PC-3 (cell line): ENCODE measurements at regions not wholly inside any gene's neighbourhood (a gene's known extent, or its start where the extent isn't known, plus 50 kb on each side); places are given as distances from the start of the nearest gene placed in this dataset.

Experiments
- ATAC-seq: fragments of 200-7000 bp; cut with Tn5 transposase; 2 replicates; pipeline ENCODE4 v1.9.1; 2020; ENCODE audit warnings: mild to moderate bottlenecking, moderate library complexity
- BruUV-seq: library from RNA; stranded (reverse); fragments of 400-500 nt; replicated peaks from 2 replicates; lab custom pipeline; 2021; lab: Mats Ljungman, UMichigan
- CTCF ChIA-PET: fragments of 300-600 bp; sonication (Branson Sonifier 250); formaldehyde crosslinking; loops from one replicate; lab custom pipeline; 2022; ENCODE audit warnings: antibody characterized with exemption; lab: Charles Lee
- POLR2A ChIA-PET: fragments of 300-600 bp; sonication (Branson Sonifier 250); formaldehyde crosslinking; loops from one replicate; lab custom pipeline; 2022; ENCODE audit warnings: antibody characterized with exemption; ENCODE audit not compliant: unreplicated experiment; lab: Charles Lee
- DNase-seq: peaks from one replicate; pipeline ENCODE4 v3.0.0-alpha.2; 2015
- H2AFZ ChIP-seq: fragments of 300-600 bp; sonication (generic); 2 replicates; pipeline ENCODE4 v1.6.0; 2016; ENCODE audit warnings: antibody characterized with exemption, low read length
- H3F3A ChIP-seq: fragments of 300-600 bp; sonication (generic); one replicate; pipeline ENCODE4 v1.6.0; 2017; ENCODE audit warnings: antibody characterized with exemption, low read length, control low read depth, mild to moderate bottlenecking; ENCODE audit not compliant: unreplicated experiment
- H3K27ac ChIP-seq: fragments of 300-600 bp; sonication (generic); 2 replicates; pipeline ENCODE4 v1.5.1; 2016; ENCODE audit warnings: mild to moderate bottlenecking, low read length
- H3K27me3 ChIP-seq: fragments of 300-600 bp; sonication (generic); 2 replicates; pipeline ENCODE4 v1.6.1; 2016; ENCODE audit warnings: low read length, mixed read lengths
- H3K36me3 ChIP-seq: fragments of 300-600 bp; sonication (generic); 2 replicates; pipeline ENCODE4 v1.6.1; 2016; ENCODE audit warnings: low read depth, mixed run types, low read length, mixed read lengths
- H3K4me1 ChIP-seq: fragments of 300-600 bp; sonication (generic); 2 replicates; pipeline ENCODE4 v1.5.1; 2016; ENCODE audit warnings: low read length; ENCODE audit not compliant: insufficient read depth
- H3K4me2 ChIP-seq: fragments of 300-600 bp; sonication (generic); 2 replicates; pipeline ENCODE4 v1.6.0; 2016; ENCODE audit warnings: low read length
- H3K4me3 ChIP-seq: fragments of 300-600 bp; sonication (generic); 2 replicates; pipeline ENCODE4 v1.5.1; 2016; ENCODE audit warnings: mild to moderate bottlenecking, low read length, mixed read lengths
- H3K79me2 ChIP-seq: fragments of 300-600 bp; sonication (generic); 2 replicates; pipeline ENCODE4 v1.6.1; 2017; ENCODE audit warnings: low read length, mixed read lengths
- H3K9ac ChIP-seq: fragments of 300-600 bp; sonication (generic); 2 replicates; pipeline ENCODE4 v1.6.0; 2016; ENCODE audit warnings: mild to moderate bottlenecking, low read length
- H3K9me2 ChIP-seq: fragments of 300-600 bp; sonication (generic); replicated peaks from 2 replicates; pipeline ENCODE4 v1.6.1; 2016; ENCODE audit warnings: mixed run types, low read length, mixed read lengths
- H3K9me3 ChIP-seq: fragments of 300-600 bp; sonication (generic); 2 replicates; pipeline ENCODE4 v1.6.1; 2016; ENCODE audit warnings: low read length, mixed read lengths
- H4K20me1 ChIP-seq: fragments of 300-600 bp; sonication (generic); 2 replicates; pipeline ENCODE4 v1.6.1; 2016; ENCODE audit warnings: low read length, mixed read lengths
- EZH2 ChIP-seq: fragments of 300-600 bp; sonication (generic); IDR thresholded peaks from one replicate; pipeline ENCODE4 v1.6.1; 2017; ENCODE audit warnings: antibody characterized with exemption, mild to moderate bottlenecking, low read length; ENCODE audit not compliant: unreplicated experiment
- EZH2phosphoT487 ChIP-seq: fragments of 300-600 bp; sonication (generic); IDR thresholded peaks from 2 replicates; pipeline ENCODE4 v1.6.1; 2018; ENCODE audit warnings: mild to moderate bottlenecking, antibody characterized with exemption, low read length, borderline replicate concordance
- intact Hi-C: fragments of 100-400 bp; cut with micrococcal nuclease; formaldehyde crosslinking; loops from 2 replicates; pipeline ENCODE4 v1.9.0; 2023
- TF ChIP-seq, protein P1 (sequence below): fragments of 300-600 bp; sonication (generic); conservative IDR thresholded peaks from 2 replicates; pipeline ENCODE4 v1.5.1; 2017; ENCODE audit warnings: antibody characterized with exemption, low read depth, mild to moderate bottlenecking, low read length

DNA sequence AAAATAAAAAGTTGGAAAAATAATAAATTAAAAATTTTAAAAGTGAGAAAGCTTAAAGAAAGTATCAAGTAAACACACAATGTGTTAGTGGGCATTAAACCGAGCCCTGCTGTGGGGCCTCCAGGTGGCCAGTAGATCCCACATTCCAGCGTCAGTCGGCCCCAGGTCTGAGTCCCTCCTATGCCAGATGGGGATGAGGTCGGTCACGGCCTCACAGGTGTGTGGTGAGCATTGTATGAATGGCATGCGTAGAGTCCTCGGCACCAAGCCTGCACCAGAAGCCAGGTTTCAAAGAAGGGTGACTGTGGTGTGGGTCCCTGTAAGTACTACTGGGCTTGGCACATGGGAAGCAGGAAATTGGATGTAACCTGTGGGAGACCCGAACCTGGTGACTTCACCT lies 75.6 kb upstream of the MSX1 start:
- no peaks in the 10 kb centered on the region for H3K9me3 ChIP-seq
- H3K9me2 ChIP-seq = no peaks in the 10 kb centered on the region
- H3K4me1 ChIP-seq = no peaks in the 10 kb centered on the region
- DNase-seq (no peak), ATAC-seq (no peak)
- H4K20me1 ChIP-seq = no peaks in the 10 kb centered on the region
- ChIA-PET POLR2A (no interaction called here), CTCF (no interaction called here)
- no peaks in the 10 kb centered on the region for H3F3A ChIP-seq
- H3K79me2 ChIP-seq = no peaks in the 10 kb centered on the region
- H3K27ac ChIP-seq = no peak overlapping the region
- no peaks in the 10 kb centered on the region for H3K27me3 ChIP-seq
- TF ChIP-seq, protein P1, sequence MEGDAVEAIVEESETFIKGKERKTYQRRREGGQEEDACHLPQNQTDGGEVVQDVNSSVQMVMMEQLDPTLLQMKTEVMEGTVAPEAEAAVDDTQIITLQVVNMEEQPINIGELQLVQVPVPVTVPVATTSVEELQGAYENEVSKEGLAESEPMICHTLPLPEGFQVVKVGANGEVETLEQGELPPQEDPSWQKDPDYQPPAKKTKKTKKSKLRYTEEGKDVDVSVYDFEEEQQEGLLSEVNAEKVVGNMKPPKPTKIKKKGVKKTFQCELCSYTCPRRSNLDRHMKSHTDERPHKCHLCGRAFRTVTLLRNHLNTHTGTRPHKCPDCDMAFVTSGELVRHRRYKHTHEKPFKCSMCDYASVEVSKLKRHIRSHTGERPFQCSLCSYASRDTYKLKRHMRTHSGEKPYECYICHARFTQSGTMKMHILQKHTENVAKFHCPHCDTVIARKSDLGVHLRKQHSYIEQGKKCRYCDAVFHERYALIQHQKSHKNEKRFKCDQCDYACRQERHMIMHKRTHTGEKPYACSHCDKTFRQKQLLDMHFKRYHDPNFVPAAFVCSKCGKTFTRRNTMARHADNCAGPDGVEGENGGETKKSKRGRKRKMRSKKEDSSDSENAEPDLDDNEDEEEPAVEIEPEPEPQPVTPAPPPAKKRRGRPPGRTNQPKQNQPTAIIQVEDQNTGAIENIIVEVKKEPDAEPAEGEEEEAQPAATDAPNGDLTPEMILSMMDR = no peak
- TF ChIP-seq EZH2 (no peak), EZH2phosphoT487 (no peak)
- H3K9ac ChIP-seq = no peak overlapping the region
- H2AFZ ChIP-seq = no peak overlapping the region
- no peaks in the 10 kb centered on the region for H3K36me3 ChIP-seq
- intact Hi-C loops = no loop called here
- H3K4me3 ChIP-seq = no peak overlapping the region
- H3K4me2 ChIP-seq = no peak overlapping the region
- no TSS peak for BruUV-seq

DNA sequence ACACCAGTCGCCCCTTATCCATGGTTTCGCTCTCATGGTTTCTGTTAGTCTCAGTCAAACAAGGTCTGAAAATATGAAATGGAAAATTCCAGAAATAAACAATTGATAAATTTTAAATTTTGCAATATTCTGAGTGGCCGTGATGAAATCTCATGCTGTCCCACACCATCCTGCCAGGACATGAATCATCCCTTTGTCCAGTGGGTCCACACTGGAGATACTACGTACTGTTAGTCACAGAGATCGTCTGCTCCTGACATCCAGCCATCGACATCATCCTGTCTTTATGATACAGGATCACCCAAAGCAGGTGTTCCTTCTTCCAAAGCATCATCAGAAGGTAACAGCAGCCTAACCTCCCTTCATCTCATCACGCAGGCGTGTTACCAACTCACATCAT lies 76.5 kb upstream of the MSX1 start:
- no peaks in the 10 kb centered on the region for H3K9me3 ChIP-seq
- no peaks in the 10 kb centered on the region for H3K79me2 ChIP-seq
- H3K4me2 ChIP-seq = no peak overlapping the region
- H3K27me3 ChIP-seq = no peaks in the 10 kb centered on the region
- no peaks in the 10 kb centered on the region for H4K20me1 ChIP-seq
- H3K27ac ChIP-seq = no peak overlapping the region
- no peak overlapping the region for H3K9ac ChIP-seq
- no peak overlapping the region for H3K4me3 ChIP-seq
- H3K36me3 ChIP-seq = no peaks in the 10 kb centered on the region
- TF ChIP-seq EZH2phosphoT487 (no peak), EZH2 (no peak)
- TF ChIP-seq, protein P1 = no peak
- H3F3A ChIP-seq = no peaks in the 10 kb centered on the region
- DNase-seq = peak; percentile 10
- H2AFZ ChIP-seq = no peak overlapping the region
- ATAC-seq = no peak
- no TSS peak for BruUV-seq
- no peaks in the 10 kb centered on the region for H3K9me2 ChIP-seq
- POLR2A ChIA-PET = no interaction called here
- no peaks in the 10 kb centered on the region for H3K4me1 ChIP-seq
- CTCF ChIA-PET = no interaction called here
- intact Hi-C loops = no loop called here

DNA sequence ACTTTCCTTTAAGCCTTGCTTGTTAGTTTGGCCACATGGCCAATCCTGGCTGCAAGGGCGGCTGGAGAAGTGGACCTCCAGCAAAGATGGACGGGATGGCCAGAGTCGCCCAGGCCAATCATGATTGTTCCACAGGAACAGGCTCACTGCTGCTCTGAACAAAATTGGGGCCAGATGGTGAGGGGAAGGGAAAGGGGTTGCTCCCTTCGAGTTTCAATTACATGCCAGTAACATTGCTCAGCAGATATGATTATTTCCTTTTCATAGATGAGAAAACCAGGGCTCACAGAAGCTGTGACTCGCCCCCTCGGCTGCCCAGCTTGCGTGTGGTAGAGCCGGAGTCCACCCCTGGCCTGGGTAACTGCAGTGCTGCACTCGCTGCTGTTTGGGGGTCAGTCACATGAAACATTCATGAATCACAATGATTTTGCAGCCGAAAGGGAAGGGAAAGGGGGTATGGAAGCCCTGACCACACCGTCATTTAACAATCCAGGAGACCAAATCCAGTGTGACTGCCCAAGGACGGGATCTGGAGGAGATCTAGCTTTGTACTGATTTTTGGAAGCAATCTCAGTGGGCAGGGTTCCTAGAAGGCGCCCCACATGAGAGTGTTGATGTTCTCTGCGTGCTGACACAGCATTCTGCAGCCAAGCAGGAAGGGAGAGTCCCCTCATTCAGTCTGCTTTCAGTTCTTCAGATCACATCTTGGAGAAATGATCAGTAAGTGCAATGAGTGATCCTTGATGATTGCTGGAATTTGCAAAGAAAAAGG lies 77.3 kb upstream of the MSX1 start:
- Histone ChIP-seq H3K36me3 (no peaks in the 10 kb centered on the region), H3K9me3 (no peaks in the 10 kb centered on the region), H3K9ac (no peak overlapping the region), H2AFZ (no peak overlapping the region), H3K9me2 (no peaks in the 10 kb centered on the region), H4K20me1 (no peaks in the 10 kb centered on the region), H3K27me3 (no peaks in the 10 kb centered on the region), H3K4me1 (no peaks in the 10 kb centered on the region), H3K79me2 (no peaks in the 10 kb centered on the region), H3K4me2 (no peak overlapping the region), H3K27ac (no peak overlapping the region), H3K4me3 (no peak overlapping the region), H3F3A (no peaks in the 10 kb centered on the region)
- no peak for ATAC-seq
- ChIA-PET POLR2A (no interaction called here), CTCF (no interaction called here)
- TF ChIP-seq EZH2phosphoT487 (no peak), EZH2 (no peak)
- TF ChIP-seq, protein P1 = no peak
- DNase-seq = no peak
- no TSS peak for BruUV-seq
- intact Hi-C loops = no loop called here
